HCT116 (cell line): ENCODE measurements at regions not wholly inside any gene's neighbourhood (a gene's known extent, or its start where the extent isn't known, plus 50 kb on each side); places are given as distances from the start of the nearest gene placed in this dataset.

Experiments used
- CEBPB ChIP-seq: IDR thresholded peaks from 2 replicates; pipeline ENCODE4 v1.6.1; 2012; ENCODE audit warnings: low read depth
- POLR2A ChIP-seq: IDR thresholded peaks from 2 replicates; pipeline ENCODE4 v1.7.0; 2011; ENCODE audit warnings: borderline replicate concordance; ENCODE audit not compliant: insufficient read depth, insufficient read length; ENCODE audit errors: extremely low read depth
- SP1 ChIP-seq: IDR thresholded peaks from 2 replicates; pipeline ENCODE4 v1.6.1; 2012; ENCODE audit warnings: low read depth
- TCF7L2 ChIP-seq: IDR thresholded peaks from 2 replicates; pipeline ENCODE4 v1.7.0; 2011; ENCODE audit warnings: borderline replicate concordance, inconsistent platforms; ENCODE audit not compliant: insufficient read depth, insufficient read length; ENCODE audit errors: extremely low read depth

- no peak for TF ChIP-seq TCF7L2
- no peak for TF ChIP-seq SP1
- TF ChIP-seq CEBPB = no peak
- TF ChIP-seq POLR2A = no peak
These were observed 647.6 kb upstream of the PKN2 start for GRCh38 chr1:88036345-88037014.
